Cardiac muscle cell (in vitro differentiated cells and primary cell): ENCODE measurements at regions not wholly inside any gene's neighbourhood (a gene's known extent, or its start where the extent isn't known, plus 50 kb on each side); places are given as distances from the start of the nearest gene placed in this dataset.

Source experiments
- DNase-seq, 2 donors: peaks; one replicate each; pipeline versions ENCODE4 v3.0.0 to v3.0.0-alpha.2; 2010 to 2017; ENCODE audit warnings: low read depth in 1 of 2, low spot score in 1 of 2
- H3K27ac ChIP-seq: fragments of 200-600 bp; sonication (generic); 2 replicates; pipeline ENCODE4 v1.5.1; 2016
- H3K27me3 ChIP-seq: fragments of 200-600 bp; sonication (generic); 2 replicates; pipeline ENCODE4 v1.6.0; 2016; ENCODE audit warnings: control low read depth
- H3K36me3 ChIP-seq: fragments of 200-600 bp; sonication (generic); 2 replicates; pipeline ENCODE4 v1.5.1; 2016; ENCODE audit warnings: control low read depth
- H3K4me1 ChIP-seq: fragments of 200-600 bp; sonication (generic); 2 replicates; pipeline ENCODE4 v1.8.1; 2017; ENCODE audit warnings: low read depth, mild to moderate bottlenecking, mixed run types
- H3K4me3 ChIP-seq: fragments of 200-600 bp; sonication (generic); 2 replicates; pipeline ENCODE4 v1.5.1; 2016; ENCODE audit warnings: mild to moderate bottlenecking
- H3K9me3 ChIP-seq: fragments of 200-600 bp; sonication (generic); 2 replicates; pipeline ENCODE4 v1.5.1; 2017; ENCODE audit warnings: low read depth, mild to moderate bottlenecking, control low read depth
- CTCF ChIP-seq: IDR thresholded peaks from 2 replicates; pipeline ENCODE4 v1.5.1; 2012; ENCODE audit warnings: low read depth, mild to moderate bottlenecking, low read length

GRCh38 chr7:17446340-17446739 lies 147.9 kb downstream of the AHR start:
- DNase-seq = peak in 1 of 2 donors; percentile 66
- Histone ChIP-seq H3K27me3 (no peaks in the 10 kb centered on the region), H3K36me3 (no peaks in the 10 kb centered on the region), H3K27ac (no peak overlapping the region), H3K4me3 (no peak overlapping the region), H3K4me1 (no peaks in the 10 kb centered on the region), H3K9me3 (no peaks in the 10 kb centered on the region)
- TF ChIP-seq CTCF = no peak

GRCh38 chr7:17447728-17448478 lies 149.5 kb downstream of the AHR start:
- no peak for TF ChIP-seq CTCF
- DNase-seq = no peak
- no peaks in the 10 kb centered on the region for H3K36me3 ChIP-seq
- H3K27ac ChIP-seq = no peak overlapping the region
- no peaks in the 10 kb centered on the region for H3K9me3 ChIP-seq
- H3K27me3 ChIP-seq = no peaks in the 10 kb centered on the region
- no peak overlapping the region for H3K4me3 ChIP-seq
- no peaks in the 10 kb centered on the region for H3K4me1 ChIP-seq

- Histone ChIP-seq H3K27me3 (no peaks in the 10 kb centered on the region), H3K4me3 (no peak overlapping the region), H3K9me3 (no peaks in the 10 kb centered on the region), H3K4me1 (no peaks in the 10 kb centered on the region), H3K27ac (no peak overlapping the region), H3K36me3 (no peaks in the 10 kb centered on the region)
- DNase-seq = no peak
- no peak for TF ChIP-seq CTCF
Measured at GRCh38 chr7:17448479-17449423, 150.3 kb downstream of the AHR start.

- no peak for DNase-seq
- H3K27me3 ChIP-seq = no peaks in the 10 kb centered on the region
- H3K9me3 ChIP-seq = no peaks in the 10 kb centered on the region
- H3K4me3 ChIP-seq = no peak overlapping the region
- H3K27ac ChIP-seq = no peak overlapping the region
- no peaks in the 10 kb centered on the region for H3K36me3 ChIP-seq
- H3K4me1 ChIP-seq = no peaks in the 10 kb centered on the region
- no peak for TF ChIP-seq CTCF
Measured at GRCh38 chr7:17456541-17456940, 158.1 kb downstream of the AHR start.

- Histone ChIP-seq H3K4me1 (no peaks in the 10 kb centered on the region), H3K36me3 (no peaks in the 10 kb centered on the region), H3K9me3 (no peaks in the 10 kb centered on the region), H3K27me3 (no peaks in the 10 kb centered on the region), H3K27ac (no peak overlapping the region), H3K4me3 (no peak overlapping the region)
- TF ChIP-seq CTCF = no peak
- no peak for DNase-seq
Measured at GRCh38 chr7:17460001-17460400, 161.5 kb downstream of the AHR start.
